GM23338 (cell line): ENCODE measurements at regions not wholly inside any gene's neighbourhood (a gene's known extent, or its start where the extent isn't known, plus 50 kb on each side); places are given as distances from the start of the nearest gene placed in this dataset.
A peak's percentile ranks its signal among the peaks of the same experiment; 100 is the strongest.

Experiments
- ATAC-seq: fragments of 200-7000 bp; cut with Tn5 transposase; 3 replicates; pipeline ENCODE4 v1.9.1; 2020
- DNase-seq: peaks from one replicate; pipeline ENCODE4 v3.0.0-alpha.2; 2015; ENCODE audit warnings: low spot score
- H2AFZ ChIP-seq: fragments of 200-600 bp; sonication (generic); 2 replicates; pipeline ENCODE4 v1.8.0; 2016; ENCODE audit warnings: antibody characterized with exemption, mild to moderate bottlenecking, moderate library complexity
- H3F3A ChIP-seq: fragments of 200-600 bp; sonication (generic); replicated peaks from 2 replicates; pipeline ENCODE4 v1.8.0; 2017; ENCODE audit warnings: antibody characterized with exemption, mixed run types, low read depth
- H3K27ac ChIP-seq: fragments of 200-600 bp; sonication (generic); 2 replicates; pipeline ENCODE4 v1.6.1; 2016; ENCODE audit warnings: low read depth
- H3K27me3 ChIP-seq: fragments of 200-600 bp; sonication (generic); 2 replicates; pipeline ENCODE4 v1.8.0; 2016; ENCODE audit warnings: mild to moderate bottlenecking, mixed run types, moderate library complexity; ENCODE audit not compliant: insufficient read depth
- H3K36me3 ChIP-seq: fragments of 200-600 bp; sonication (generic); 2 replicates; pipeline ENCODE4 v1.8.0; 2016; ENCODE audit warnings: mild to moderate bottlenecking; ENCODE audit not compliant: insufficient read depth
- H3K4me1 ChIP-seq: fragments of 200-600 bp; sonication (generic); 2 replicates; pipeline ENCODE4 v1.8.0; 2016; ENCODE audit warnings: mild to moderate bottlenecking, moderate library complexity; ENCODE audit not compliant: insufficient read depth
- H3K4me2 ChIP-seq: fragments of 200-600 bp; sonication (generic); 2 replicates; pipeline ENCODE4 v1.7.1; 2017; ENCODE audit warnings: mixed run types
- H3K4me3 ChIP-seq: fragments of 200-600 bp; sonication (generic); 2 replicates; pipeline ENCODE4 v1.6.1; 2016; ENCODE audit warnings: mixed run types
- H3K79me2 ChIP-seq: fragments of 200-600 bp; sonication (generic); replicated peaks from 2 replicates; pipeline ENCODE4 v1.8.0; 2017; ENCODE audit warnings: mild to moderate bottlenecking; ENCODE audit not compliant: insufficient read depth
- H3K9me2 ChIP-seq: fragments of 200-600 bp; sonication (generic); 2 replicates; pipeline ENCODE4 v1.8.0; 2017; ENCODE audit not compliant: insufficient read depth
- H4K20me1 ChIP-seq: fragments of 200-600 bp; sonication (generic); replicated peaks from 2 replicates; pipeline ENCODE4 v1.8.0; 2017; ENCODE audit warnings: mild to moderate bottlenecking; ENCODE audit not compliant: insufficient read depth
- H3K27ac Mint-ChIP-seq: 2 replicates; pipeline ENCODE4 v1.8.0; 2020; ENCODE audit warnings: inconsistent platforms, mild to moderate bottlenecking, moderate library complexity, mixed read lengths
- H3K27me3 Mint-ChIP-seq: 3 replicates; pipeline ENCODE4 v1.8.0; 2022; ENCODE audit warnings: low read depth, mild to moderate bottlenecking, moderate library complexity, mixed read lengths, inconsistent platforms; ENCODE audit not compliant: insufficient read depth, poor library complexity
- H3K36me3 Mint-ChIP-seq: 3 replicates; pipeline ENCODE4 v1.8.0; 2021; ENCODE audit warnings: low read depth, mild to moderate bottlenecking, inconsistent platforms, moderate library complexity, mixed read lengths
- H3K4me1 Mint-ChIP-seq: 3 replicates; pipeline ENCODE4 v1.8.0; 2020; ENCODE audit warnings: mild to moderate bottlenecking, inconsistent platforms, mixed read lengths
- H3K4me3 Mint-ChIP-seq: 3 replicates; pipeline ENCODE4 v1.8.0; 2021; ENCODE audit warnings: moderate library complexity, mild to moderate bottlenecking, inconsistent platforms, mixed read lengths
- H3K9me3 Mint-ChIP-seq: 3 replicates; pipeline ENCODE4 v1.8.0; 2020; ENCODE audit warnings: moderate library complexity, mild to moderate bottlenecking, inconsistent platforms, mixed read lengths
- EZH2phosphoT487 ChIP-seq: fragments of 200-600 bp; sonication (generic); IDR thresholded peaks from one replicate; pipeline ENCODE4 v1.8.1; 2018; ENCODE audit warnings: antibody characterized with exemption; ENCODE audit not compliant: unreplicated experiment
- POLR2AphosphoS5 ChIP-seq: IDR thresholded peaks from 2 replicates; pipeline ENCODE4 v1.6.1; 2016; ENCODE audit warnings: antibody characterized with exemption, low read depth
- ZNF114 ChIP-seq: fragments of 250-450 bp; sonication (Bioruptor Pico); IDR thresholded peaks from 2 replicates; pipeline ENCODE4 v1.5.0; 2020; ENCODE audit warnings: mild to moderate bottlenecking, moderate library complexity
- ZNF331 ChIP-seq: fragments of 250-450 bp; sonication (Bioruptor Pico); IDR thresholded peaks from 2 replicates; pipeline ENCODE4 v1.5.0; 2020; ENCODE audit warnings: low read depth, mild to moderate bottlenecking, moderate library complexity
- ZNF462 ChIP-seq: fragments of 250-450 bp; sonication (Bioruptor Pico); IDR thresholded peaks from 2 replicates; pipeline ENCODE4 v1.5.0; 2020; ENCODE audit warnings: mild to moderate bottlenecking, moderate library complexity

GRCh38 chr1:67898033-67898726, 64.9 kb upstream of the GNG12 start (continued):
- TF ChIP-seq ZNF462 (CRISPR knock-in tag) (no peak), ZNF114 (CRISPR knock-in tag) (no peak), EZH2phosphoT487 (no peak)

- H4K20me1 ChIP-seq: no peaks in the 10 kb centered on the region
- peak overlapping the region; percentile 33; the same call in 1 of the 2 replicates for H2AFZ ChIP-seq
- H3K27ac ChIP-seq: no peak overlapping the region
- no peak overlapping the region for H3K4me3 Mint-ChIP-seq
- H3K9me2 ChIP-seq: 0 out of 2 replicates have a peak, but pooled peaks cover 2% of the 10 kb centered on the region
- no peak for ATAC-seq
- no peaks in the 10 kb centered on the region for H3K27me3 Mint-ChIP-seq
- no peaks in the 10 kb centered on the region for H3K36me3 ChIP-seq
- no peak for DNase-seq
- no peak overlapping the region for H3K27ac Mint-ChIP-seq
- no peak overlapping the region for H3K4me3 ChIP-seq
- no peaks in the 10 kb centered on the region; the same call in 1 of the 2 replicates for H3K4me1 ChIP-seq
- no peak overlapping the region for H3K4me2 ChIP-seq
- H3K9me3 Mint-ChIP-seq: peaks cover 3% of the 10 kb centered on the region; the same call in 1 of the 3 replicates
- no peaks in the 10 kb centered on the region for H3F3A ChIP-seq
- no peak for TF ChIP-seq POLR2AphosphoS5
- no peak for TF ChIP-seq ZNF114 (CRISPR knock-in tag)
- no peak for TF ChIP-seq ZNF331
- no peaks in the 10 kb centered on the region for H3K79me2 ChIP-seq
- H3K4me1 Mint-ChIP-seq: peaks cover 22% of the 10 kb centered on the region
- no peaks in the 10 kb centered on the region for H3K27me3 ChIP-seq
- no peaks in the 10 kb centered on the region for H3K36me3 Mint-ChIP-seq
Measured at GRCh38 chr1:67897270-67897949, 64.1 kb upstream of the GNG12 start.
